Lung (tissue), 11 donors: ENCODE measurements at regions not wholly inside any gene's neighbourhood (a gene's known extent, or its start where the extent isn't known, plus 50 kb on each side); places are given as distances from the start of the nearest gene placed in this dataset.
A peak's percentile ranks its signal among the peaks of the same experiment; 100 is the strongest.

Experiments used
- ATAC-seq: fragments of 200-7000 bp; cut with Tn5 transposase; one replicate; pipeline ENCODE4 v1.9.1; 2020; ENCODE audit warnings: moderate number of reproducible peaks; ENCODE audit not compliant: insufficient read depth, low FRiP score
- DNase-seq, 3 donors: peaks; one replicate each; pipeline ENCODE4 v3.0.0-alpha.2; 2013 to 2017
- H3K27ac ChIP-seq, 2 donors: one replicate each; pipeline ENCODE4 v1.5.1; 2013; ENCODE audit warnings: mild to moderate bottlenecking in 2 of 2, moderate library complexity in 2 of 2, control low read depth in 1 of 2, inconsistent platforms in 1 of 2, low read depth in 1 of 2, low read length in 1 of 2
- H3K27me3 ChIP-seq, 3 donors: one replicate each; pipeline ENCODE4 v1.5.1; 2013; ENCODE audit warnings: low read length in 2 of 3; ENCODE audit not compliant: control insufficient read depth in 3 of 3, insufficient read depth in 3 of 3
- H3K36me3 ChIP-seq, 4 donors: one replicate each; pipeline ENCODE4 v1.5.1; 2013; ENCODE audit warnings: low read length in 4 of 4, mild to moderate bottlenecking in 1 of 4, moderate library complexity in 1 of 4; ENCODE audit not compliant: control insufficient read depth in 4 of 4, insufficient read depth in 4 of 4
- H3K4me1 ChIP-seq, 5 donors: one replicate each; pipeline ENCODE4 v1.5.1; 2013; ENCODE audit warnings: low read length in 5 of 5, mild to moderate bottlenecking in 2 of 5, moderate library complexity in 1 of 5; ENCODE audit not compliant: control insufficient read depth in 5 of 5, insufficient read depth in 5 of 5
- H3K4me3 ChIP-seq: one replicate; pipeline ENCODE4 v1.5.1; 2013; ENCODE audit warnings: mild to moderate bottlenecking, control low read depth, moderate library complexity
- H3K9ac ChIP-seq, 2 donors: one replicate each; pipeline ENCODE4 v1.5.1; 2013; ENCODE audit warnings: low read length in 2 of 2, control low read depth in 1 of 2; ENCODE audit not compliant: insufficient read depth in 1 of 2
- H3K9me3 ChIP-seq, 4 donors: one replicate each; pipeline ENCODE4 v1.5.1; 2013; ENCODE audit warnings: low read length in 3 of 4, mild to moderate bottlenecking in 1 of 4, moderate library complexity in 1 of 4; ENCODE audit not compliant: control insufficient read depth in 4 of 4, insufficient read depth in 3 of 4
- CTCF ChIP-seq: IDR thresholded peaks from 2 replicates; pipeline ENCODE4 v1.5.1; 2012; ENCODE audit warnings: mild to moderate bottlenecking; ENCODE audit errors: control extremely low read depth, extremely low read depth
- WGBS, 2 donors: extraction: QIAGEN DNeasy Blood & Tissue Kit; methylation state at CpG; one replicate each; pipeline ENCODE4 v1.1.7; 2013; 5-methylcytosine and 5-hydroxymethylcytosine counted together
- donor health status: control.
- donor health status: control.
- donor health status: Bipolar disorder and iron deficiency.
- donor health status: healthy.
- donor health status: DM: yes; HTN: yes; CAD: no.

GRCh38 chr2:145985517-145985916 lies 1465.6 kb upstream of the ZEB2 start:
- peak in 2 of 3 donors; percentile 22 to 23 for DNase-seq
- TF ChIP-seq CTCF, result no peak
- no peaks in the 10 kb centered on the region for H3K36me3 ChIP-seq
- H3K4me1 ChIP-seq, result peaks cover 0 to 5% (median 0%) of the 10 kb centered on the region in 5 donors
- H3K27ac ChIP-seq, result no peak overlapping the region
- no peak for ATAC-seq
- no peak overlapping the region for H3K4me3 ChIP-seq
- H3K9ac ChIP-seq, result no peak overlapping the region
- no peaks in the 10 kb centered on the region for H3K27me3 ChIP-seq
- H3K9me3 ChIP-seq, result no peaks in the 10 kb centered on the region

DNA sequence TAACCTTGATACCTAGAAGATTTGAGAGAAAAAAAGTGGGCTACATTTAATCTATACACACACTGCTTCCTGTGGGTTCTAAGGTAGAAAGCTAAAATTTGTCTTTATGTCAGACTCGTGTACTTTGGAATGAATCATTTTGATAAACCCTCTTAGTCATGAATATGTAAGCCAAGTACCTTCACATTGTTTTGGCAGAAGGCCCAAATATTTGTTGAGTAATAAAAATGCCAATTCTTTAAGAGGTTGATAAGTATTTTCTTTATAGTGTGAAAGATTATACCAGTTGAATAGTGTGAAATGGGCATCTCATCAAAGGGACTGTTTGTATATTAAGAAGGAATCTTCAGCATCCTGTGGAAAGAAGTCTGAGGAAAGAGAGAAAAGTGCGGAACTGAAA lies 1464.7 kb upstream of the ZEB2 start:
- H3K4me1 ChIP-seq, result peaks cover 0 to 5% (median 0%) of the 10 kb centered on the region in 5 donors
- DNase-seq (peak in 2 of 3 donors; percentile 11 to 18), ATAC-seq (no peak)
- TF ChIP-seq CTCF, result no peak
- no peaks in the 10 kb centered on the region for H3K9me3 ChIP-seq
- H3K4me3 ChIP-seq, result no peak overlapping the region
- H3K27me3 ChIP-seq, result no peaks in the 10 kb centered on the region
- WGBS, 2 donors, result 44% methylated on average over 2 of the region's 2 CpGs
- H3K27ac ChIP-seq, result no peak overlapping the region
- H3K36me3 ChIP-seq, result no peaks in the 10 kb centered on the region
- H3K9ac ChIP-seq, result no peak overlapping the region

- no peak overlapping the region for H3K27ac ChIP-seq
- no peaks in the 10 kb centered on the region for H3K4me1 ChIP-seq
- no peaks in the 10 kb centered on the region for H3K27me3 ChIP-seq
- DNase-seq, result no peak
- no peak overlapping the region for H3K9ac ChIP-seq
- no peaks in the 10 kb centered on the region for H3K36me3 ChIP-seq
- H3K4me3 ChIP-seq, result no peak overlapping the region
- 93 to 98% methylated on average over 2 of the region's 2 CpGs for WGBS, 2 donors
- no peaks in the 10 kb centered on the region for H3K9me3 ChIP-seq
- ATAC-seq, result no peak
- TF ChIP-seq CTCF, result no peak
These were observed 1460.4 kb upstream of the ZEB2 start for GRCh38 chr2:145980318-145980717.

DNA sequence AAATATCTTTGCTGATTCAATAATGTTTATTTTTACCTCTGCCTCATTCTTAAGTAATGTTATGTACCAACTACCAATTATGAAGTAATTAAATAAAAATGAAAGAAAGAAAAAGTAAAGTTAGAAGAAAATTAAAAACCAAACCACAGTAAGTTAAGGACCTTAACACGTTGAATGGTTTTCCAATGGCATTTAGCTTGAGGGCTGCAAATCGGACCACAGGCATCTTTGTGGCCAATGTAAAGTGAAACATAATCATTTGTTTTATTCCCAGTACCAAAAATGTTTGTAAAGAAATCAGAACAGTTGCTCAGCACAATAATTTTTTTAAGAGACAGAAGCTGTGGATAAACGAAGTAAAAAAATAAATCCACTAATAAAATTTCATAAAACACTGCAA lies 1455.5 kb upstream of the ZEB2 start:
- Histone ChIP-seq H3K4me1 (no peaks in the 10 kb centered on the region), H3K36me3 (no peaks in the 10 kb centered on the region), H3K27ac (no peak overlapping the region), H3K4me3 (no peak overlapping the region), H3K27me3 (no peaks in the 10 kb centered on the region), H3K9me3 (no peaks in the 10 kb centered on the region), H3K9ac (no peak overlapping the region)
- DNase-seq (no peak), ATAC-seq (no peak)
- TF ChIP-seq CTCF, result no peak
- WGBS, 2 donors, result 53% methylated on average over 3 of the region's 3 CpGs
